Spinal cord (tissue), 9 donors: ENCODE measurements at regions not wholly inside any gene's neighbourhood (a gene's known extent, or its start where the extent isn't known, plus 50 kb on each side); places are given as distances from the start of the nearest gene placed in this dataset.
A peak's percentile ranks its signal among the peaks of the same experiment; 100 is the strongest.

Experiments used
- DNase-seq, 6 donors: peaks; one replicate each; pipeline versions ENCODE4 v3.0.0 to v3.0.0-alpha.2; 2013 to 2015; ENCODE audit warnings: low spot score in 6 of 6, low read depth in 4 of 6
- H3K27ac ChIP-seq: one replicate; pipeline ENCODE4 v1.5.1; 2013; ENCODE audit warnings: low read depth, low read length, control low read depth
- H3K27me3 ChIP-seq: one replicate; pipeline ENCODE4 v1.6.1; 2013; ENCODE audit warnings: low read length; ENCODE audit not compliant: control insufficient read depth, insufficient read depth
- H3K36me3 ChIP-seq: one replicate; pipeline ENCODE4 v1.6.1; 2013; ENCODE audit warnings: low read length; ENCODE audit not compliant: control insufficient read depth, insufficient read depth
- H3K4me1 ChIP-seq: one replicate; pipeline ENCODE4 v1.6.1; 2013; ENCODE audit warnings: low read length; ENCODE audit not compliant: control insufficient read depth, insufficient read depth
- H3K4me3 ChIP-seq: one replicate; pipeline ENCODE4 v1.5.1; 2013; ENCODE audit warnings: low read depth, low read length, control low read depth
- H3K9me3 ChIP-seq: one replicate; pipeline ENCODE4 v1.6.1; 2013; ENCODE audit warnings: low read length; ENCODE audit not compliant: control insufficient read depth, insufficient read depth
- WGBS: methylation state at CpG from one replicate; pipeline ENCODE4 v1.1.5; 2013; ENCODE audit warnings: missing lambda C conversion rate; ENCODE audit not compliant: insufficient coverage; 5-methylcytosine and 5-hydroxymethylcytosine counted together
- donor health status: healthy.

GRCh38 chr1:223012176-223012788, 130.8 kb downstream of the TLR5 start:
- DNase-seq: no peak
- no CpG with 5 or more reads among the region's 6 CpGs for WGBS
- Histone ChIP-seq H3K4me1 (peaks cover 11% of the 10 kb centered on the region), H3K4me3 (no peak overlapping the region), H3K9me3 (no peaks in the 10 kb centered on the region), H3K27ac (peak overlapping the region; percentile 8), H3K36me3 (no peaks in the 10 kb centered on the region), H3K27me3 (no peaks in the 10 kb centered on the region)

GRCh38 chr1:223012938-223013337, 130.1 kb downstream of the TLR5 start:
- H3K27ac ChIP-seq: no peak overlapping the region
- peaks cover 11% of the 10 kb centered on the region for H3K4me1 ChIP-seq
- WGBS: 44% methylated on average over 1 of the region's 2 CpGs
- no peak overlapping the region for H3K4me3 ChIP-seq
- no peaks in the 10 kb centered on the region for H3K27me3 ChIP-seq
- DNase-seq: peak in 1 of 6 donors; percentile 51
- no peaks in the 10 kb centered on the region for H3K36me3 ChIP-seq
- no peaks in the 10 kb centered on the region for H3K9me3 ChIP-seq

GRCh38 chr1:223014142-223014873, 128.7 kb downstream of the TLR5 start:
- H3K4me3 ChIP-seq: no peak overlapping the region
- WGBS: no CpG with 5 or more reads among the region's 4 CpGs

GRCh38 chr1:223016381-223016780, 126.7 kb downstream of the TLR5 start:
- Histone ChIP-seq H3K27ac (no peak overlapping the region), H3K4me1 (peaks cover 7% of the 10 kb centered on the region), H3K27me3 (no peaks in the 10 kb centered on the region), H3K9me3 (no peaks in the 10 kb centered on the region), H3K36me3 (no peaks in the 10 kb centered on the region), H3K4me3 (no peak overlapping the region)
- DNase-seq: peak in 1 of 6 donors; percentile 49
- 40% methylated on average over 1 of the region's 1 CpG for WGBS

More at GRCh38 chr1:223014142-223014873, 128.7 kb downstream of the TLR5 start:
- Histone ChIP-seq H3K27me3 (no peaks in the 10 kb centered on the region), H3K9me3 (no peaks in the 10 kb centered on the region), H3K36me3 (no peaks in the 10 kb centered on the region), H3K27ac (no peak overlapping the region), H3K4me1 (peaks cover 11% of the 10 kb centered on the region)
- no peak for DNase-seq

GRCh38 chr1:223016890-223017289, 126.2 kb downstream of the TLR5 start:
- no peaks in the 10 kb centered on the region for H3K9me3 ChIP-seq
- no peaks in the 10 kb centered on the region for H3K36me3 ChIP-seq
- H3K27me3 ChIP-seq: no peaks in the 10 kb centered on the region
- DNase-seq: no peak
- H3K4me3 ChIP-seq: no peak overlapping the region
- peaks cover 8% of the 10 kb centered on the region for H3K4me1 ChIP-seq
- WGBS: 91% methylated on average over 6 of the region's 6 CpGs
- H3K27ac ChIP-seq: no peak overlapping the region

- WGBS: 93% methylated on average over 7 of the region's 8 CpGs
- Histone ChIP-seq H3K4me3 (no peak overlapping the region), H3K4me1 (peaks cover 12% of the 10 kb centered on the region)
Observed at GRCh38 chr1:223017291-223017690, 125.8 kb downstream of the TLR5 start.

GRCh38 chr1:223018534-223018933, 124.5 kb downstream of the TLR5 start:
- no peaks in the 10 kb centered on the region for H3K36me3 ChIP-seq
- WGBS: 100% methylated on average over 4 of the region's 7 CpGs

More at GRCh38 chr1:223017291-223017690, 125.8 kb downstream of the TLR5 start:
- Histone ChIP-seq H3K36me3 (no peaks in the 10 kb centered on the region), H3K27ac (no peak overlapping the region), H3K27me3 (no peaks in the 10 kb centered on the region), H3K9me3 (no peaks in the 10 kb centered on the region)
- DNase-seq: no peak

GRCh38 chr1:223019256-223019655, 123.8 kb downstream of the TLR5 start:
- Histone ChIP-seq H3K27me3 (no peaks in the 10 kb centered on the region), H3K4me3 (no peak overlapping the region), H3K27ac (no peak overlapping the region), H3K9me3 (no peaks in the 10 kb centered on the region), H3K4me1 (peaks cover 20% of the 10 kb centered on the region), H3K36me3 (no peaks in the 10 kb centered on the region)
- no peak for DNase-seq

More at GRCh38 chr1:223018534-223018933, 124.5 kb downstream of the TLR5 start:
- H3K9me3 ChIP-seq: no peaks in the 10 kb centered on the region
- no peak overlapping the region for H3K27ac ChIP-seq
- no peak overlapping the region for H3K4me3 ChIP-seq
- no peaks in the 10 kb centered on the region for H3K27me3 ChIP-seq
- peaks cover 20% of the 10 kb centered on the region for H3K4me1 ChIP-seq
- DNase-seq: no peak

GRCh38 chr1:223020770-223021169, 122.3 kb downstream of the TLR5 start:
- DNase-seq: no peak
- no peak overlapping the region for H3K27ac ChIP-seq
- H3K27me3 ChIP-seq: no peaks in the 10 kb centered on the region
- WGBS: 97% methylated on average over 4 of the region's 4 CpGs
- H3K36me3 ChIP-seq: no peaks in the 10 kb centered on the region
- H3K9me3 ChIP-seq: no peaks in the 10 kb centered on the region
- H3K4me3 ChIP-seq: no peak overlapping the region
- peaks cover 20% of the 10 kb centered on the region for H3K4me1 ChIP-seq
